Nephron progenitor cell (in vitro differentiated cells): ENCODE measurements at regions not wholly inside any gene's neighbourhood (a gene's known extent, or its start where the extent isn't known, plus 50 kb on each side); places are given as distances from the start of the nearest gene placed in this dataset.
A peak's percentile ranks its signal among the peaks of the same experiment; 100 is the strongest.

Experiments used
- DNase-seq: peaks from one replicate; pipeline ENCODE4 v3.0.0; 2021
- H3K27ac Mint-ChIP-seq: 2 replicates; pipeline ENCODE4 v1.8.0; 2021; ENCODE audit warnings: mild to moderate bottlenecking, moderate library complexity, mixed read lengths
- H3K27me3 Mint-ChIP-seq: 2 replicates; pipeline ENCODE4 v1.8.0; 2021; ENCODE audit warnings: mild to moderate bottlenecking, low read depth, mixed read lengths; ENCODE audit not compliant: poor library complexity
- H3K36me3 Mint-ChIP-seq: 2 replicates; pipeline ENCODE4 v1.8.0; 2021; ENCODE audit warnings: low read depth, mixed read lengths
- H3K4me1 Mint-ChIP-seq: 2 replicates; pipeline ENCODE4 v1.8.0; 2021; ENCODE audit warnings: mixed read lengths
- H3K4me3 Mint-ChIP-seq: 2 replicates; pipeline ENCODE4 v1.8.0; 2021; ENCODE audit warnings: mild to moderate bottlenecking, moderate library complexity, mixed read lengths
- H3K9me3 Mint-ChIP-seq: 2 replicates; pipeline ENCODE4 v1.8.0; 2021; ENCODE audit warnings: mild to moderate bottlenecking, moderate library complexity, mixed read lengths
- TF ChIP-seq, protein P1 (sequence below): fragments of 200-600 bp; sonication (generic); IDR thresholded peaks from 2 replicates; pipeline ENCODE4 v1.5.0; 2021; ENCODE audit warnings: antibody characterized with exemption

DNA sequence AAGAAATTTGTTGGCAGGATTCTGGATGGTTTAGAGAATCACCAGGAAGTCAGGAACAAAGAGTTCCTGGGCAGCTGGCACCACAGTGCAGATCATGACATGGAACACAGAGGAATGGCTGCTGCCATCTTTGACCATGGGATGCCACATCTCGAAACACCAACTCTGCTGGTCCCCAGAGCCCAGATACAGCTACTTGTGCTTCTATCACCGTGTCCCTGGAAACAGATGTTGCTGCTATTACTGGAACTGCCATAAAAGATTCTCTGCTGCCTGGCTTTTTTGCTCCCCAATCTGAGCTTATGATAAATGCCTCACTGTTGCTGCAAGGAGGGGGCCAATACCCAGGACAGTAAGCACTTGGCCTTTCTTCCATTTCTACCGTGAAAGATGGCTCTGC is 185.2 kb downstream of the CSNK2A3 start:
- H3K4me1 Mint-ChIP-seq, result peaks cover 13% of the 10 kb centered on the region
- TF ChIP-seq, protein P1, sequence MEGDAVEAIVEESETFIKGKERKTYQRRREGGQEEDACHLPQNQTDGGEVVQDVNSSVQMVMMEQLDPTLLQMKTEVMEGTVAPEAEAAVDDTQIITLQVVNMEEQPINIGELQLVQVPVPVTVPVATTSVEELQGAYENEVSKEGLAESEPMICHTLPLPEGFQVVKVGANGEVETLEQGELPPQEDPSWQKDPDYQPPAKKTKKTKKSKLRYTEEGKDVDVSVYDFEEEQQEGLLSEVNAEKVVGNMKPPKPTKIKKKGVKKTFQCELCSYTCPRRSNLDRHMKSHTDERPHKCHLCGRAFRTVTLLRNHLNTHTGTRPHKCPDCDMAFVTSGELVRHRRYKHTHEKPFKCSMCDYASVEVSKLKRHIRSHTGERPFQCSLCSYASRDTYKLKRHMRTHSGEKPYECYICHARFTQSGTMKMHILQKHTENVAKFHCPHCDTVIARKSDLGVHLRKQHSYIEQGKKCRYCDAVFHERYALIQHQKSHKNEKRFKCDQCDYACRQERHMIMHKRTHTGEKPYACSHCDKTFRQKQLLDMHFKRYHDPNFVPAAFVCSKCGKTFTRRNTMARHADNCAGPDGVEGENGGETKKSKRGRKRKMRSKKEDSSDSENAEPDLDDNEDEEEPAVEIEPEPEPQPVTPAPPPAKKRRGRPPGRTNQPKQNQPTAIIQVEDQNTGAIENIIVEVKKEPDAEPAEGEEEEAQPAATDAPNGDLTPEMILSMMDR, result no peak
- no peak overlapping the region for H3K4me3 Mint-ChIP-seq
- peaks cover 12% of the 10 kb centered on the region for H3K27me3 Mint-ChIP-seq
- H3K36me3 Mint-ChIP-seq, result no peaks in the 10 kb centered on the region
- H3K27ac Mint-ChIP-seq, result no peak overlapping the region
- DNase-seq, result no peak
- H3K9me3 Mint-ChIP-seq, result peaks cover 14% of the 10 kb centered on the region

DNA sequence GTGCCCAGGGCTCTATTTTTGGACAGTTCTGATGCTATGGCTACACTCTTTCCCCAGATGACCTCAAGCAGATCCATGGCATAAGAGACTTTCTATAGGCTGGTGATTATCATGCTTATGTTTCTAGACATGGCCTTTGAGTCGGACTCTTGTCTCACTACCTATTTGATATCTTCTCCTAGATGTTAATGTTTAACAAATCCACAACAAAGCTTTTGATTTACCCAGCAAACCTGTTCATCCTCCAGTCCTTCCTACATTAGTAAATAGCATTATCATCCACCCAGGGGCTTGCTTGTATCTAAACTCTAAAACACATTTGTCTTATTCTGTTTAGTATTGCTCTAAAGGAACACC is 188.7 kb downstream of the CSNK2A3 start:
- no peak for DNase-seq
- TF ChIP-seq, protein P1, result no peak
- Mint-ChIP-seq H3K27me3 (peaks cover 11% of the 10 kb centered on the region), H3K27ac (no peak overlapping the region), H3K4me1 (no peaks in the 10 kb centered on the region), H3K9me3 (no peaks in the 10 kb centered on the region), H3K36me3 (no peaks in the 10 kb centered on the region), H3K4me3 (no peak overlapping the region)

DNA sequence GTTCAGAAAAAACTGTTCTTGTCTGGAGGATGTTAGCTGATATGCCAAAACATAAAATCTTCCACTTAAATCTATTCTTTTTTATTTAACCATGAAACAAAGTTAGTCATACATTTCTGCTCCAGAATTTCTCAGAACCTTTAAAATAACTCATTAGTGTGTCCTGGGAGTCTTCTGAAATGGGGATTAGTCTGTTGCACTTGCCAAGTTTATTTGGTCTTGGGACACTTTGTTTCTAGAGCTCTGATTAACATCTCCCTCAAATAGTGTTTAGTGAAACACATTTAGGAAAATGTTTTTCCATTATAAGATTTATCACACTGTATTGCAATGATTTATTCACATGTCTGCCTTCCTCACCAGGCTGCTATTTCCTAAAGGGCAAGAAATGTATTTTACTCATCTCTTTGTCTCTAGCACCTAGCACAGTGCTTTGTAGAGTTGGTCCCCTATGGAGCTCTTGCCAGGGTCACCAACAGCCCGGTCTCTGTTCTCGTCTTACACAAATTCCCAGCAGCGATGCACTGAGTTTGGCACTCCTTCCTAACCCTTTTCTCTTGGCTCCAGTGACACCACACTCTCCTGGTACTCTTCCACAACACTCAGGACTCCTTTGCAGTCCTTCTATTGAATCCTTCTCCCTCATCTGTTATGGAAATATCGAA is 189.2 kb downstream of the CSNK2A3 start:
- Mint-ChIP-seq H3K27ac (no peak overlapping the region), H3K4me1 (no peaks in the 10 kb centered on the region), H3K4me3 (no peak overlapping the region), H3K36me3 (no peaks in the 10 kb centered on the region), H3K9me3 (no peaks in the 10 kb centered on the region), H3K27me3 (peaks cover 14% of the 10 kb centered on the region)
- TF ChIP-seq, protein P1, result no peak
- no peak for DNase-seq

DNA sequence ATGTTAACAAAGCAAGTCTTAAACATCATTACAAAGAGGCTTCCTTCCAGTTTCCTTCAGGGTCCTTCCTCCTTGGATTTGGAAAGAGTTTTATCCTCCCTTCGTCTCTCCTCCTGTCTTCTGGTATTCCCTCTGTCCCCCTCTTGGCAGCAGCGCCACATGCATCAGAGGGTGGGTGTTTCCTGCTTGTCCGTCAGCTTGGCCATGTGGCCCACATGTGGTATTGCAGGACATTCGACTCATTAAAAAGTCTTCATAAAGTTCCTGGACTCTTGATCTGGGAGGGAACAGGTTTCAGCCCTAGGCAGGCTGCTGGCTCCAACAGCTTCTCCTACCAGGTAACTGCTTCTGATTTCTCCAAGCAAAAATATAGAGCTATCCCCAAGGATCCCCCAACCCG is 189.8 kb downstream of the CSNK2A3 start:
- Mint-ChIP-seq H3K27ac (no peak overlapping the region), H3K9me3 (no peaks in the 10 kb centered on the region), H3K36me3 (no peaks in the 10 kb centered on the region), H3K27me3 (peaks cover 14% of the 10 kb centered on the region), H3K4me3 (no peak overlapping the region), H3K4me1 (no peaks in the 10 kb centered on the region)
- TF ChIP-seq, protein P1, result peak; percentile 19
- DNase-seq, result no peak

DNA sequence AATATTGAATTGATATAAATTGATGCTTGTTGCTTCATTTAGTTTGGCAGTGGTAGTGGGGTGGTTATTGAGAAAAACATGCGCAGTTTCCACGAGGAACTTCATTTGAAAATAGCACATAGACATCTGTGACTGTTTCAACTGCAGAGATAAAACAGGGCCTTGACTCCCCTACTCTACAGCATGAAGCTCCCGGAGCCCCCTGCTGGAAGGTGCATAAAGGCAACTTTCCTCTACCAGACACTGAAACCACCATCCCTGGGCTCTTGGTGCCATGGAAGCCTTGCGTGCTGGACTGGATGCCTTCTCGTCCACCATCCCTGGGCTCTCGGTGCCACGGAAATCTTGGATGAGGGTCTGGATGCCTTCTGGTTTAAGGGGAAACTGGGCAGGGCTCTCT is 195.9 kb downstream of the CSNK2A3 start:
- Mint-ChIP-seq H3K27me3 (peaks cover 15% of the 10 kb centered on the region), H3K27ac (no peak overlapping the region), H3K9me3 (no peaks in the 10 kb centered on the region), H3K4me3 (no peak overlapping the region), H3K4me1 (no peaks in the 10 kb centered on the region), H3K36me3 (no peaks in the 10 kb centered on the region)
- peak; percentile 42 for DNase-seq
- TF ChIP-seq, protein P1, result peak; percentile 46
